ENCODE measurements at regions not wholly inside any gene's neighbourhood (a gene's known extent, or its start where the extent isn't known, plus 50 kb on each side); places are given as distances from the start of the nearest gene placed in this dataset.

- Mint-ChIP-seq H3K27ac (no peak overlapping the region), H3K9me3 (peaks cover 3% of the 10 kb centered on the region; the same call in 1 of the 2 replicates), H3K4me1 (ENCODE audit: low read depth) (no peaks in the 10 kb centered on the region), H3K4me3 (no peak overlapping the region), H3K27me3 (ENCODE audit: insufficient read depth) (no peaks in the 10 kb centered on the region; the same call in 1 of the 2 replicates), H3K36me3 (ENCODE audit: low read depth) (no peaks in the 10 kb centered on the region)
- no peak for TF ChIP-seq CTCF (IDR thresholded peaks at IDR 0.05)
- no peak for DNase-seq
Observed at GRCh38 chr10:28915989-28916588, 238.8 kb downstream of the BAMBI start.

- DNase-seq = no peak
- H3K4me3 Mint-ChIP-seq = no peak overlapping the region
- H3K9me3 Mint-ChIP-seq = peaks cover 7% of the 10 kb centered on the region; the same call in 1 of the 2 replicates
- H3K36me3 Mint-ChIP-seq (ENCODE audit: low read depth) = no peaks in the 10 kb centered on the region
- no peak for TF ChIP-seq CTCF (IDR thresholded peaks at IDR 0.05)
- no peak overlapping the region for H3K27ac Mint-ChIP-seq
- peaks cover 9% of the 10 kb centered on the region; the same call in 1 of the 2 replicates for H3K4me1 Mint-ChIP-seq (ENCODE audit: low read depth)
- peaks cover 3% of the 10 kb centered on the region; the same call in 1 of the 2 replicates for H3K27me3 Mint-ChIP-seq (ENCODE audit: insufficient read depth)
Observed at GRCh38 chr10:28920091-28920490, 242.8 kb downstream of the BAMBI start.

- Mint-ChIP-seq H3K27ac (no peak overlapping the region), H3K36me3 (ENCODE audit: low read depth) (no peaks in the 10 kb centered on the region), H3K4me1 (ENCODE audit: low read depth) (peaks cover 9% of the 10 kb centered on the region; the same call in 1 of the 2 replicates), H3K4me3 (no peak overlapping the region), H3K27me3 (ENCODE audit: insufficient read depth) (peaks cover 12% of the 10 kb centered on the region), H3K9me3 (peaks cover 7% of the 10 kb centered on the region; the same call in 1 of the 2 replicates)
- peak; percentile 11 for DNase-seq
- TF ChIP-seq CTCF (IDR thresholded peaks at IDR 0.05) = no peak
Observed at GRCh38 chr10:28922127-28922526, 244.8 kb downstream of the BAMBI start.

- Mint-ChIP-seq H3K36me3 (ENCODE audit: low read depth) (no peaks in the 10 kb centered on the region), H3K4me3 (no peak overlapping the region), H3K27ac (no peak overlapping the region), H3K9me3 (peaks cover 7% of the 10 kb centered on the region; the same call in 1 of the 2 replicates), H3K4me1 (ENCODE audit: low read depth) (peaks cover 9% of the 10 kb centered on the region; the same call in 1 of the 2 replicates), H3K27me3 (ENCODE audit: insufficient read depth) (peaks cover 13% of the 10 kb centered on the region)
- no peak for DNase-seq
- TF ChIP-seq CTCF (IDR thresholded peaks at IDR 0.05) = no peak
Observed at GRCh38 chr10:28922861-28923260, 245.5 kb downstream of the BAMBI start.

- H3K4me1 Mint-ChIP-seq (ENCODE audit: low read depth) = peaks cover 9% of the 10 kb centered on the region; the same call in 1 of the 2 replicates
- peaks cover 4% of the 10 kb centered on the region; the same call in 1 of the 2 replicates for H3K9me3 Mint-ChIP-seq
- no peaks in the 10 kb centered on the region; the same call in 1 of the 2 replicates for H3K36me3 Mint-ChIP-seq (ENCODE audit: low read depth)
- no peak overlapping the region for H3K27ac Mint-ChIP-seq
- H3K4me3 Mint-ChIP-seq = no peak overlapping the region
- H3K27me3 Mint-ChIP-seq (ENCODE audit: insufficient read depth) = peaks cover 15% of the 10 kb centered on the region
- DNase-seq = no peak
- no peak for TF ChIP-seq CTCF (IDR thresholded peaks at IDR 0.05)
Observed at GRCh38 chr10:28924717-28925116, 247.4 kb downstream of the BAMBI start.

Measured in HFFc6 (cell line).